NCI-H82 (cell line): ENCODE measurements at regions not wholly inside any gene's neighbourhood (a gene's known extent, or its start where the extent isn't known, plus 50 kb on each side); places are given as distances from the start of the nearest gene placed in this dataset.
"Not testable (repeated sequence)": the region's sequence is repeated elsewhere in the genome, so short reads cannot be mapped to it uniquely, and the experiment has no call there.

ENCODE experiments used
- DNase-seq: peaks from one replicate; lab custom pipeline; 2025; lab: John Stamatoyannopoulos, UW

GRCh38 chr12:25424211-25424731, 128.8 kb downstream of the LMNTD1 start:
- no peak for DNase-seq

GRCh38 chr12:25423355-25424050, 129.6 kb downstream of the LMNTD1 start:
- no peak for DNase-seq

GRCh38 chr12:25422241-25422640, 130.8 kb downstream of the LMNTD1 start:
- DNase-seq, result no peak

- no peak for DNase-seq
Observed at GRCh38 chr12:25421651-25422167, 131.4 kb downstream of the LMNTD1 start.

- DNase-seq, result no peak
Observed at GRCh38 chr12:25420116-25420515, 133.0 kb downstream of the LMNTD1 start.

- no peak for DNase-seq
Observed at GRCh38 chr12:25419595-25419994, 133.5 kb downstream of the LMNTD1 start.

GRCh38 chr12:25417071-25417470, 136.0 kb downstream of the LMNTD1 start:
- no peak for DNase-seq

GRCh38 chr12:25416516-25416915, 136.6 kb downstream of the LMNTD1 start:
- no peak for DNase-seq

- DNase-seq, result no peak
Observed at GRCh38 chr12:25415004-25415403, 138.1 kb downstream of the LMNTD1 start.

GRCh38 chr12:25412735-25413134, 140.3 kb downstream of the LMNTD1 start:
- DNase-seq, result no peak

GRCh38 chr12:25404955-25405354, 148.1 kb downstream of the LMNTD1 start:
- DNase-seq, result peak; percentile 6

- DNase-seq, result no peak
Observed at GRCh38 chr12:25401547-25402345, 151.0 kb upstream of the KRAS start.

GRCh38 chr12:25397001-25397400, 146.3 kb upstream of the KRAS start:
- DNase-seq, result peak; percentile 97

GRCh38 chr12:25395227-25395626, 144.5 kb upstream of the KRAS start:
- no peak for DNase-seq

- DNase-seq, result not testable (repeated sequence)
Observed at GRCh38 chr12:25394775-25395174, 144.0 kb upstream of the KRAS start.

- no peak for DNase-seq
Observed at GRCh38 chr12:25394025-25394424, 143.3 kb upstream of the KRAS start.

GRCh38 chr12:25391346-25391745, 140.6 kb upstream of the KRAS start:
- not testable (repeated sequence) for DNase-seq

- DNase-seq, result peak; percentile 20
Observed at GRCh38 chr12:25388183-25388582, 137.5 kb upstream of the KRAS start.

- DNase-seq, result no peak
Observed at GRCh38 chr12:25387732-25388050, 137.0 kb upstream of the KRAS start.

- peak; percentile 94 for DNase-seq
Observed at GRCh38 chr12:25386831-25387731, 136.4 kb upstream of the KRAS start.

- DNase-seq, result peak; percentile 46
Observed at GRCh38 chr12:25384893-25385248, 134.1 kb upstream of the KRAS start.
